ENCODE measurements at regions not wholly inside any gene's neighbourhood (a gene's known extent, or its start where the extent isn't known, plus 50 kb on each side); places are given as distances from the start of the nearest gene placed in this dataset.
"Not testable (repeated sequence)": the region's sequence is repeated elsewhere in the genome, so short reads cannot be mapped to it uniquely, and the experiment has no call there.

DNA sequence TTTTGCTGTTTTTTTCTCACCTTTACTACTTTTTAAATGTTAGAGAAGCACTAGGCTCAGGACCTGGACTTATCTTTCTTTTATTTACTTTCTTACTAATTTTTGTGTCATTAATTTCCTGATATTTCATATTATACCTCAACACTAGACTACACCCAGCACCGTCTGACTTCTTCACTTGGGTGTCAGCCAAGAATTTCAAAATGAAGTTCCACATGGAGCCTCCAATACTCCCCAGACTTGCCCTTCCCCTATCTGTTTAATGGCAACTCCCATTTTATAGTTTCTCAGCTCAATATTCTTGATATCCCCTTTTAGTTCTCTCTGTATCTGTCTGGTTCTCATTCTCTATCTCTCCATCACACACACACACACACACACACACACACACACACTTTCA is 139.3 kb downstream of the USP22 start:
- peaks cover 10% of the 10 kb centered on the region for H3K27me3 Mint-ChIP-seq
- not testable (repeated sequence) for H3K4me1 Mint-ChIP-seq; H3K27ac Mint-ChIP-seq; DNase-seq (ENCODE audit: low spot score in 2 of 2); H3K36me3 Mint-ChIP-seq; ATAC-seq (ENCODE audit: low read depth); H3K4me3 Mint-ChIP-seq; H3K9me3 Mint-ChIP-seq

DNA sequence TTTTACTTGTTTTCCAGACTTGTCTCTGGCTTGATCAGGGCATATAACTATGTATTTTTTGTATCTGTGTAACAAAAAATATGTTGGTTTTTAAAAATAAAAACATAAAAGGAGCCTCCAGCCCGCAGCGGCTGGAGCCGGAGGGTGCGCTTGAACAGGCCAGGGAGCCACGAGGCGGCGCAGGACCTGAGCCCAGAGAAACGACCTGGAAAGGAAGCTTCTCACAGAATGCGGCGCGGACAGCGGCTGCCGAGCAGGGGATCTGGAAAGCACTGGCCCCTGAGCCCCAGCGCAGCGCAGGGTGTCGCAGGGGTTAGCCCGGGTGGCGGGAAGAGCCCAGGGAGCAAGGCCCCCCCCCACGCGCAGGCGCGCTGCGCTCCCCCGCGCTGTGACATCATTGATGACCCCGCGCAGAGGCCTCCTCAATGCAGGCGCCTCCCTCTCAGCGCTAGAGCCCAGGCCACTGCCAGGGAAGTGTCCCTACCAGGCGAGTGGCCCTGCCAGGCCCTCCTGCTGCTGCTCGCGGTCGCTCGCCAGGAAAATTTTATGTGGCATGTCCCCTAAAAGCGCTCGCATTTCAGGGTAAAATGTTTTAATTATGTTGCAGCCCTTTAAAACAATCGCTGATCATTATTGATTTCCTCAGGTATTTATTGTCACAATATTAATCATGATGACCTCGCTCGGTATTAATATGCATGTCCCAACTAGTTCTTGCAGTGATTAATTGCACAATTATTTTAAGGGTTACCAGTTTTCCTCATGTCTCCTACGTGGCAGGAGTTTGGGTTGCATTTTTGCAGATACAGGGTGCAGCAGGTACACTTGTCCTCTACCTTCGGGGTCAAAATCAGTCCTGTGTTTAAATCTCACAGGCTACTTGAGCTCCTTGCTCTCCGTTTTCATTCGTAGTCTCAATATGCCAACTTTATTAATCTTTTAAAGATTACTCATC is 134.2 kb downstream of the USP22 start:
- peak; percentile 65 to 68 for DNase-seq (ENCODE audit: low spot score in 2 of 2)
- Mint-ChIP-seq H3K27me3 (peaks cover 6% of the 10 kb centered on the region), H3K9me3 (no peaks in the 10 kb centered on the region), H3K36me3 (no peaks in the 10 kb centered on the region), H3K4me3 (peak overlapping the region; percentile 87), H3K4me1 (no peaks in the 10 kb centered on the region), H3K27ac (no peak overlapping the region)
- ATAC-seq (ENCODE audit: low read depth) = peak; percentile 98

DNA sequence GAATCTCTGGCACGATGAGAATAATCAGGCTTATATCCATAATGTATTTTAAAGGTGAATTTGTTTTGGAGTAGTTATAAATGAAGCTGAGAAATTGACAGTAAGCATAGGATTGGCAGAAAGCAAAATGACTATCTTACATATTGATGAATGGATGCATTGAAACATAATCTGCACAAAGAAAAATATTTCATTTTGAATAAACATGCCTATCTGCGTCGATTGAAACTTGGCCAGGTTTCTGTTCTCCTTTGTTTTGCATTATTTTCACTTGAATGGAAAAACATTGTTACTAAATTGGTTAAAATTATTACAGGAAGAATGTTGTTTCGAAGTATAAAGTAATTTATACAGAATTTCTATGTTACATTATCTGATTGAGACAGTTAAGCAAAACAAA is 128.2 kb downstream of the USP22 start:
- DNase-seq (ENCODE audit: low spot score in 2 of 2) = no peak
- peaks cover 3% of the 10 kb centered on the region for H3K27me3 Mint-ChIP-seq
- H3K36me3 Mint-ChIP-seq = no peaks in the 10 kb centered on the region
- H3K4me1 Mint-ChIP-seq = peaks cover 6% of the 10 kb centered on the region
- no peaks in the 10 kb centered on the region for H3K9me3 Mint-ChIP-seq
- H3K27ac Mint-ChIP-seq = no peak overlapping the region
- ATAC-seq (ENCODE audit: low read depth) = peak; percentile 22
- H3K4me3 Mint-ChIP-seq = no peak overlapping the region

DNA sequence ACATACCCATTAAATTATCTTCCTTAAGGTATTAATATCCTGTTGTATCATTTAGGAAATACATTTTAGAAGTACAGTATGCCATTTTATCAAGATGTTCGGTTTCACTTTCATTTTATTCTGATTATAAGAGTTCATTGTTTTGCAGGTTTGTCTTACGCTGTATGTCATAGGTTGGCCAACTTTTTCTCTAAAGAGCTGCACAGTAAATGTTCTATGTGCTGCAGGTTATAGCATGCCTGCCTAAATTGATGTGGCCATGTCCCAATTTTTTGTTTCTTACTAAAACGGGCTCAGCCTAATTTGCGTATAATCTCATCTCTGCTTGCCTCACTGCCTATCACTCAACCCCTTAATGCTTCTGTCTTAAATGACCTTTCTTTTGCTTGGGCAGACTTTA is 126.4 kb downstream of the USP22 start:
- ATAC-seq (ENCODE audit: low read depth) = no peak
- Mint-ChIP-seq H3K36me3 (no peaks in the 10 kb centered on the region), H3K9me3 (no peaks in the 10 kb centered on the region), H3K4me1 (peaks cover 6% of the 10 kb centered on the region), H3K27me3 (peaks cover 5% of the 10 kb centered on the region), H3K27ac (no peak overlapping the region), H3K4me3 (no peak overlapping the region)
- DNase-seq (ENCODE audit: low spot score in 2 of 2) = no peak

DNA sequence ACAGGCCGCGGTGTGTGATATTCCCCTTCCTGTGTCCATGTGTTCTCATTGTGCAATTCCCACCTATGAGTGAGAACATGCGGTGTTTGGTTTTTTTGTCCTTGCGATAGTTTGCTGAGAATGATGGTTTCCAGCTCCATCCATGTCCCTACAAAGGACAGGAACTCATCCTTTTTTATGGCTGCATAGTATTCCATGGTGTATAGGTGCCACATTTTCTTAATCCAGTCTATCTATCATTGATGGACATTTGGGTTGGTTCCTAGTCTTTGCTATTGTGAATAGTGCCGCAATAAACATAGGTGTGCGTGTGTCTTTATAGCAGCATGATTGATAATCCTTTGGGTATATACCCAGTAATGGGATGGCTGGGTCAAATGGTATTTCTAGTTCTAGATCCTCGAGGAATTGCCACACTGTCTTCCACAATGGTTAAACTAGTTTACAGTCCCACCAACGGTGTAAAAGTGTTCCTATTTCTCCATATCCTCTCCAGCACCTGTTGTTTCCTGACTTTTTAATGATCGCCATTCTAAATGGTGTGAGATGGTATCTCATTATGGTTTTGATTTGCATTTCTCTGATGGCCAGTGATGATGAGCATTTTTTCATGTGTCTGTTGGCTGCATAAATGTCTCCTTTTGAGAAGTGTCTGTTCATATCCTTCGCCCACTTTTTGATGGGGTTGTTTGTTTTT is 125.1 kb downstream of the USP22 start:
- H3K9me3 Mint-ChIP-seq; ATAC-seq (ENCODE audit: low read depth); DNase-seq (ENCODE audit: low spot score in 2 of 2); H3K27me3 Mint-ChIP-seq; H3K4me1 Mint-ChIP-seq; H3K4me3 Mint-ChIP-seq; H3K27ac Mint-ChIP-seq; H3K36me3 Mint-ChIP-seq: not testable (repeated sequence)

DNA sequence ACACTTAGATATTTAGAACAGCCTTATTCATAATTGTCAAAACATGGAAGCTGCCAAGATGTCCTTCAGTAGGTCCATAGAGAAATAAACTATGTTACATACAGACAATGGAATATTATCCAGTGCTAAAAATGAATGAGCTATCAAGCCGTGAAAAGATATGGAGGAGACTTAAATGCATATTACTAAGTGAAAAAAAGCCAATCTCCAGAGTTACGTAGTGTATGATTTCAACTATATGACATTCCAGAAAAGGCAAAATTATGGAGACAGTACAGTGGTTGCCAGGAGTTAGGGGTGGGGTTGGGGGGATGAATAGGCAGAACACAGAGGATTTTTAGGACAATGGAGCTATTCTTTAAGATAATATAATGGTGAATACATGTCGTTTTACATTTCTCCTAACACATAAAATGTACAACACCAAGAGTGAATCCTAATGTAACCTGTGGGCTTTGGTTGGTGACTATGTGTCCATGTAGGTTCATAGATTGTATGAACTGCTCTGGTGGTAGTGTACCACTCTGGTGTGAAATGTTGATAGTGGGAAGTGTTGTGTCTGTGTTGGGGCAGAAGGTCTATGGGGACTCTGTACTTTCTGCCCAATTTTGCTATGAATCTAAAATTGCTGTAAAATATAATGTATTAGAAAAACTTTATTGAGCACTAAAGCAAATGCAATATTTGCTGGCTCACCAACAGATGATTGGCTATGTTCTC is 122.6 kb downstream of the USP22 start:
- Mint-ChIP-seq H3K4me3 (no peak overlapping the region), H3K27ac (no peak overlapping the region), H3K36me3 (no peaks in the 10 kb centered on the region), H3K9me3 (no peaks in the 10 kb centered on the region), H3K4me1 (peaks cover 3% of the 10 kb centered on the region), H3K27me3 (peaks cover 5% of the 10 kb centered on the region)
- ATAC-seq (ENCODE audit: low read depth) (no peak), DNase-seq (ENCODE audit: low spot score in 2 of 2) (no peak)

DNA sequence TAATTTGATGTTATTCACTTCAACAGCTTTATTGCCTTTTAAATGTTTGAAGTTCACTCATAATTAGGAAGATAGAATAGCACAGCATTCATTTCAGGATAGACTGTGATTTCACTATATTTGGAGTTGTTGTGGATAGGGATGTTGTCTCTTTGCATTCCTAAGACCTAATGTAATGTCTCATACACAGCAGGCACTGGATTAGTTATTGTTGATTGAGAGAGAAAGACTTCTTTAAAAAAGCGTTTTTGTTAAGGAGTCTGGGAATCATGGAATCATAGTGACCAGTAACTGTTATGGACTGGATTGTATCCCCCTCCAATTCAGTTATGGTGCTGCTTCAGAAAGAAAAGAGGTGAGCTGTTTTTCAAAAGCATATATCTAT is 122.0 kb downstream of the USP22 start:
- ATAC-seq (ENCODE audit: low read depth) = no peak
- no peak for DNase-seq (ENCODE audit: low spot score in 2 of 2)
- Mint-ChIP-seq H3K27ac (no peak overlapping the region), H3K9me3 (no peaks in the 10 kb centered on the region), H3K36me3 (no peaks in the 10 kb centered on the region), H3K4me3 (no peak overlapping the region), H3K4me1 (peaks cover 6% of the 10 kb centered on the region), H3K27me3 (peaks cover 5% of the 10 kb centered on the region)

DNA sequence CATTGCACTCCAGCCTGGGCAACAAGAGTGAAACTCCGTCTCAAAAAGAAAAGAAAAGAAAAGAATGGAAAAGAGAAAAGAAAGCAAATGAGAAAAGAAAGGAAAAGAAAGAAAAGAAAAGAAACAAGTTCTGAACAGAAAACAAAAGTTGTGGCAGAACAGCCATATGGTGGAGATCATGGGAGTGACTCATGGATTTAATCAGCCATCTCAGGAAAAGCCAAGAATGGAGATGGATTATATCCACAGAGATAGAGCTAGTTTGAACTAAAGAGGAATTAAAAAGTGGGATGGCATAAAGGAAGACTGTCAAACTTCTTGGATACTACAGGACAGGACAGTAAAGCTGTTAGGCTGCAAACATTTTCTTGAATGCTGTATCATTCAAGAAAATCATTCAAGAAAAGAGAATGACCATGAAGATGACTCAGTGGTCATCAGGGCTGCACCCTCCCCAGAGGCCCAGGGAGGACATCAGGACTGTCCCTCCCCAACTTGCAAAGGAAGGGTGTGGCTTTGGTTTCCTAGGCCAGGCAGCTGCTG is 120.6 kb downstream of the USP22 start:
- no peak overlapping the region for H3K4me3 Mint-ChIP-seq
- no peaks in the 10 kb centered on the region for H3K9me3 Mint-ChIP-seq
- ATAC-seq (ENCODE audit: low read depth) (no peak), DNase-seq (ENCODE audit: low spot score in 2 of 2) (no peak)
- no peaks in the 10 kb centered on the region for H3K36me3 Mint-ChIP-seq
- H3K4me1 Mint-ChIP-seq = peaks cover 5% of the 10 kb centered on the region
- peaks cover 5% of the 10 kb centered on the region for H3K27me3 Mint-ChIP-seq
- no peak overlapping the region for H3K27ac Mint-ChIP-seq

DNA sequence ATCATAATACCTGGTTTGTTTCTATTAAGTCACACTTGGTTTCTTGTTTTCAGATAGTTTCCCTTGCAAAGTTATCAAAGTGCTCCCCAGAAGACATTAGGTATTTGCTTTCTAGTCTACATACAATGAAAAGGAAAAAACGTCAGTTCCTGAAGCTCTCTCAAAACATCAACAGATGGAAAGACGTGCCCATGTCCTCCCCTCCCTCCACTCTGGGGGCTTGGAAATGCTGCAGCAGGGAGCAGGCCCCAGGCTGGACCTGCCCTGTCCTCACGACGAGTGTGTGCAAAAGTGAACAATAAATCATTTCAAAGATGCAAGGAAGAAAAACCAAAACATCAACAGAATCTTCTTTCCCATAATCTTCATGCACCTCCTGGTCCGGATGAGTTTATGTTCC is 118.5 kb downstream of the USP22 start:
- DNase-seq (ENCODE audit: low spot score in 2 of 2) = no peak
- Mint-ChIP-seq H3K4me1 (peaks cover 5% of the 10 kb centered on the region), H3K36me3 (no peaks in the 10 kb centered on the region), H3K4me3 (no peak overlapping the region), H3K27ac (no peak overlapping the region), H3K27me3 (peaks cover 5% of the 10 kb centered on the region), H3K9me3 (no peaks in the 10 kb centered on the region)
- ATAC-seq (ENCODE audit: low read depth) = no peak

DNA sequence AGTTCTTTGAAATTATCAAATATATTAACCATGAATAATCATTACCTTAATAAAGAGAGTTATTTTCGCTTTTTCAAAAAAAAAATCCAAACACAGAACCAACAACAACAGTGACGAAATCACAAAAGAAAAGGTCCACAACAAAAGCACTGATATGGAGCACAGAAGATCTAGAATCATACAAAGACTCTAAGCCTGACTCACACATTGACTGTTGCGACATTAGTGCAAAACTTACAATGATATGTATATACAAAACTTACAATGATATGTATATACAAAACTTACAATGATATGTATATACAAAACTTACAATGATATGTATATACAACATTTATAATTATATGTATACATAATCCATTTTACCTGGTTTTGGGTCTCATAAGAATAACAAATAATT is 117.7 kb downstream of the USP22 start:
- H3K4me3 Mint-ChIP-seq = no peak overlapping the region
- no peaks in the 10 kb centered on the region for H3K9me3 Mint-ChIP-seq
- ATAC-seq (ENCODE audit: low read depth) = no peak
- H3K27ac Mint-ChIP-seq = no peak overlapping the region
- peaks cover 5% of the 10 kb centered on the region for H3K4me1 Mint-ChIP-seq
- H3K36me3 Mint-ChIP-seq = no peaks in the 10 kb centered on the region
- DNase-seq (ENCODE audit: low spot score in 2 of 2) = no peak
- peaks cover under 1% of the 10 kb centered on the region for H3K27me3 Mint-ChIP-seq

DNA sequence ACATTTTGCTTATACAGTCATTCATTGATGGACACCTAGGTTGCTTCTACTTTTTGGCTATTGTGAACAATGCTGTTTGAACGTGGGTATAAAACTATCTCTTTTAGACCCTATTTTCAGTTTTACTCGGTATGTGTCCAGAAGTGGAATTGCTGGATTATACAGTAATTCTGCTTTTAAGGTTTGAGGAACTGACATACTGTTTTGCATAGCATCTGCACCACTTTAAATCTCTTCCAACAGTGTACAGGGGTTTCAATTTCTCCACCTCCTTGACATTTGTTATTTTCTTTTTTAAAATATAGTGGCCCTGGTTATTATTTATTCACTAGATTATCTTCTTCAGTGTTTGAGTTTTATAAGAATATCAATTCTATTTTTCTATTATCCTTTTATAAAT is 116.9 kb downstream of the USP22 start:
- Mint-ChIP-seq H3K9me3 (no peaks in the 10 kb centered on the region), H3K27me3 (no peaks in the 10 kb centered on the region), H3K4me1 (peaks cover 5% of the 10 kb centered on the region), H3K4me3 (no peak overlapping the region), H3K27ac (no peak overlapping the region), H3K36me3 (no peaks in the 10 kb centered on the region)
- ATAC-seq (ENCODE audit: low read depth) = peak; percentile 72
- DNase-seq (ENCODE audit: low spot score in 2 of 2) = no peak

DNA sequence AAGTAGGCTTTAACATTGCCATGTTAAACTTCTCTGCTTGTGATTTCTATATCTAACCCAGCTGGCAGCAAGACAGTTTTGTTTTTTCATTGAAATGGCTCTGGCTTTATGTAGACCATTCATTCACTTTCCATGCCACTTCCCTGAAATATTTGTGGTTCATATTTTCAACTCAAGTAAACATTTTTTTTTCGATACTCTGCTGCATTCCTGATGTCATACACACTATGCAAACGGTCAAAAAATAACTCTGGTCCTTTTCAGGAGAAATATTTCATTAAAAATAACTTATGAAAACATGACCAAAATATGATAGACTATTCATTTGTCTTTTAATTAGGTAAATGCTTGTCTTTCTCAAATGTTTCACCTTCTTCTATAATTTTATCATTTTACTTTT is 116.3 kb downstream of the USP22 start:
- H3K27me3 Mint-ChIP-seq = no peaks in the 10 kb centered on the region
- no peaks in the 10 kb centered on the region for H3K9me3 Mint-ChIP-seq
- H3K4me1 Mint-ChIP-seq = peaks cover 5% of the 10 kb centered on the region
- ATAC-seq (ENCODE audit: low read depth) (no peak), DNase-seq (ENCODE audit: low spot score in 2 of 2) (no peak)
- H3K27ac Mint-ChIP-seq = no peak overlapping the region
- H3K4me3 Mint-ChIP-seq = no peak overlapping the region
- no peaks in the 10 kb centered on the region for H3K36me3 Mint-ChIP-seq

DNA sequence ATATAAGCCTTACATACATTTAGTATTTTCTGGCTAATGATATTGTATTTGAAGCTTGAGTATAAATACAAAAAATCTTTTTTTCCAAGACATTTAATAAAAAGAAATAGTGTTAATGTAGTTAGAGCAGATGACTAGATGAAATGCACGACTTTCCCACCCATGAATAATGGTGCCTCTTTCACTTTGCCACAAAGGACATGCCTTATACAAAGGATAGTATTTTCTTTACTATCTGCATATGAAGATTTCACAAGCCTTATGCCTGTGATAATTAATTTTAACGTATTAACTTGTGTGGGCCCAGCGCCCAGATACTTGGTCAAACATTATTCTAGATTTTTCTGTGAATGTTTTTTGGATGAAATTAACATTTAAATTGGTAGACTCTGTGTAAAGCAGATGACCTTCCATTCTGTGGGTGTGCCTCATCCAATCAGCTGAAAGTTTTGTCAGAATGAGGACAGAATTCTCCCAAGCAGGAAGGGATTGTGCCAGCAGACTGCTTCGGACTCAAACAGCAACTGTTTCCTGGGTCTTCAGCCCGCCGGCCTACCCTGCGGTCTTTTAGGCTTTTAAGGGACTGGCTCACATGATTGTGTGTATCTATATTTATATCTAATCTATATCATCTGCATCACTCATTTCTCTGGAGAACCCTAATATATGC is 115.4 kb downstream of the USP22 start:
- Mint-ChIP-seq H3K4me3 (no peak overlapping the region), H3K4me1 (peaks cover 5% of the 10 kb centered on the region), H3K27ac (no peak overlapping the region), H3K36me3 (no peaks in the 10 kb centered on the region), H3K27me3 (no peaks in the 10 kb centered on the region), H3K9me3 (no peaks in the 10 kb centered on the region)
- DNase-seq (ENCODE audit: low spot score in 2 of 2) (no peak), ATAC-seq (ENCODE audit: low read depth) (no peak)

Data from memory B cell (primary cell).